OCI-LY1 (cell line): ENCODE measurements at regions not wholly inside any gene's neighbourhood (a gene's known extent, or its start where the extent isn't known, plus 50 kb on each side); places are given as distances from the start of the nearest gene placed in this dataset.

ENCODE experiments used
- CTCF ChIP-seq: fragments of 200-600 bp; sonication (generic), shearing (Covaris generic); IDR thresholded peaks from 2 replicates; pipeline ENCODE4 v1.5.1; 2017; ENCODE audit warnings: mild to moderate bottlenecking, antibody characterized with exemption, low read length, moderate library complexity, mixed read lengths
- EZH2 ChIP-seq: fragments of 200-600 bp; sonication (generic), shearing (Covaris generic); IDR thresholded peaks from 2 replicates; pipeline ENCODE4 v1.8.0; 2017; ENCODE audit warnings: borderline replicate concordance, mixed run types, mild to moderate bottlenecking, antibody characterized with exemption, low read length, moderate library complexity, mixed read lengths

DNA sequence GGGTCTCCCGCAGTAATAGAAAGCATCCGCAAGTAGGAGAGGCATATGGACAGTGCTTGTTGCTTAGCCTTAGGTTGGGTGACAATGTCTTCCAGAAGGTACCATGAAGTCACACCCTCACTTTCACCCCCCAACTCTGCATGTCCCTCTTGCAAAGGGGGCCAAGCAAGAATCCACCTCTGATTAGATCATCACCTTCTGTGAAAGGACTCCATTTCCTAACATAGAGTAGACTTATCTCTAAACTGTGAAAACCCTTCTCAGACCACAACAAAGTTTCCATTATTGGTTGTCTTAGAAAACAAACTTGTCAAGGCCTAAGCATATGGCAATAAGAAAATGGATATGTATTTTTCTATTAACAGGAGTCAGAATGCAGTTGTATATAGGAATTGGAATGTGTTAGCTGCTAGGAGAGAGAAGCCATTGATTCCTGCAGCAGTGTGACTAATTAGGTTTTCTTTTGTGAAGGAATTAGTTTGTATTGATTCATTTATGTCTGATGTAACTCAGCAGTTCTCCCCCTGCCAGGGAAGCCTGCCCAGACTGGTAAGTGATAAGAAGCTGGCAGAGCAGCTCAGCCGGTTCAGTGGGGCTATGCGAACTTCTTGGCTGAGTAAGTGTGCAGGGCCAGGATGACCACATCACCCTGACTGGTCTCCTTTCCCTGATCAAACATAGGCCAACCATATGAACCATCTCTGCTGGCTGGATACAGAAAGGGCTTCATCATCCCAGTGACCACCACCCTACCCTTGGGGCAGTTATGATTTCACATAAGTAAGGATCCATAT, 107.3 kb upstream of the CCDC196 start:
- TF ChIP-seq CTCF (no peak), EZH2 (no peak)
